ENCODE measurements at regions not wholly inside any gene's neighbourhood (a gene's known extent, or its start where the extent isn't known, plus 50 kb on each side); places are given as distances from the start of the nearest gene placed in this dataset.

GRCh38 chr2:117702098-117702497 lies 112.4 kb upstream of the DDX18 start:
- no peak for DNase-seq (ENCODE audit: low read depth)
- no peak overlapping the region for H3K4me3 ChIP-seq (ENCODE audit: low read depth, low read length)
- TF ChIP-seq CTCF (IDR thresholded peaks at IDR 0.05; ENCODE audit: insufficient read depth, low read length), result no peak

- H3K4me3 ChIP-seq (ENCODE audit: low read depth, low read length), result no peak overlapping the region
- no peak for TF ChIP-seq CTCF (IDR thresholded peaks at IDR 0.05; ENCODE audit: insufficient read depth, low read length)
- no peak for DNase-seq (ENCODE audit: low read depth)
Observed at GRCh38 chr2:117703858-117704257, 110.6 kb upstream of the DDX18 start.

GRCh38 chr2:117704818-117705217 lies 109.7 kb upstream of the DDX18 start:
- DNase-seq (ENCODE audit: low read depth), result no peak
- TF ChIP-seq CTCF (IDR thresholded peaks at IDR 0.05; ENCODE audit: insufficient read depth, low read length), result no peak
- H3K4me3 ChIP-seq (ENCODE audit: low read depth, low read length), result no peak overlapping the region

- TF ChIP-seq CTCF (IDR thresholded peaks at IDR 0.05; ENCODE audit: insufficient read depth, low read length), result no peak
- no peak overlapping the region for H3K4me3 ChIP-seq (ENCODE audit: low read depth, low read length)
- DNase-seq (ENCODE audit: low read depth), result no peak
Observed at GRCh38 chr2:117707874-117708273, 106.6 kb upstream of the DDX18 start.

GRCh38 chr2:117712684-117713083 lies 101.8 kb upstream of the DDX18 start:
- TF ChIP-seq CTCF (IDR thresholded peaks at IDR 0.05; ENCODE audit: insufficient read depth, low read length), result no peak
- H3K4me3 ChIP-seq (ENCODE audit: low read depth, low read length), result no peak overlapping the region
- no peak for DNase-seq (ENCODE audit: low read depth)

- TF ChIP-seq CTCF (IDR thresholded peaks at IDR 0.05; ENCODE audit: insufficient read depth, low read length), result no peak
- H3K4me3 ChIP-seq (ENCODE audit: low read depth, low read length), result no peak overlapping the region
- no peak for DNase-seq (ENCODE audit: low read depth)
Observed at GRCh38 chr2:117714110-117714509, 100.4 kb upstream of the DDX18 start.

- TF ChIP-seq CTCF (IDR thresholded peaks at IDR 0.05; ENCODE audit: insufficient read depth, low read length), result no peak
Observed at GRCh38 chr2:117714745-117715417, 99.6 kb upstream of the DDX18 start.

More at GRCh38 chr2:117714745-117715417, 99.6 kb upstream of the DDX18 start:
- no peak for DNase-seq (ENCODE audit: low read depth)
- no peak overlapping the region for H3K4me3 ChIP-seq (ENCODE audit: low read depth, low read length)
